Fibroblast of gingiva (primary cell): ENCODE measurements at regions not wholly inside any gene's neighbourhood (a gene's known extent, or its start where the extent isn't known, plus 50 kb on each side); places are given as distances from the start of the nearest gene placed in this dataset.

ENCODE experiments used
- DNase-seq: peaks from one replicate; pipeline ENCODE4 v3.0.0-alpha.2; 2011; ENCODE audit warnings: low read depth

- DNase-seq, result no peak
These were observed 244.1 kb downstream of the MREG start for GRCh38 chr2:215769246-215769645.

- no peak for DNase-seq
These were observed 245.7 kb downstream of the MREG start for GRCh38 chr2:215767625-215768024.

GRCh38 chr2:215765729-215766360 lies 247.5 kb downstream of the MREG start:
- DNase-seq, result no peak

GRCh38 chr2:215764441-215765048 lies 248.8 kb downstream of the MREG start:
- DNase-seq, result peak; percentile 50

- DNase-seq, result no peak
These were observed 252.8 kb downstream of the MREG start for GRCh38 chr2:215760557-215760956.

GRCh38 chr2:215760091-215760490 lies 253.3 kb downstream of the MREG start:
- DNase-seq, result no peak

GRCh38 chr2:215758691-215759090 lies 254.7 kb downstream of the MREG start:
- no peak for DNase-seq

GRCh38 chr2:215756346-215756730 lies 257.0 kb downstream of the MREG start:
- no peak for DNase-seq

- peak; percentile 57 for DNase-seq
These were observed 257.6 kb downstream of the MREG start for GRCh38 chr2:215755641-215756345.

- no peak for DNase-seq
These were observed 258.8 kb downstream of the MREG start for GRCh38 chr2:215754546-215754945.

- peak; percentile 45 for DNase-seq
These were observed 259.5 kb downstream of the MREG start for GRCh38 chr2:215753808-215754207.

GRCh38 chr2:215752991-215753390 lies 260.4 kb downstream of the MREG start:
- no peak for DNase-seq

- DNase-seq, result no peak
These were observed 260.9 kb downstream of the MREG start for GRCh38 chr2:215752436-215752835.

- DNase-seq, result no peak
These were observed 261.5 kb downstream of the MREG start for GRCh38 chr2:215751911-215752272.

GRCh38 chr2:215751200-215751910 lies 262.0 kb downstream of the MREG start:
- DNase-seq, result peak; percentile 74

GRCh38 chr2:215750763-215751162 lies 262.6 kb downstream of the MREG start:
- DNase-seq, result no peak

GRCh38 chr2:215749092-215749957 lies 264.0 kb downstream of the MREG start:
- DNase-seq, result peak; percentile 96

- no peak for DNase-seq
These were observed 264.9 kb downstream of the MREG start for GRCh38 chr2:215748446-215748845.

GRCh38 chr2:215746887-215747615 lies 266.3 kb downstream of the MREG start:
- peak; percentile 18 for DNase-seq

GRCh38 chr2:215746226-215746886 lies 267.0 kb downstream of the MREG start:
- no peak for DNase-seq

GRCh38 chr2:215745331-215745730 lies 268.0 kb downstream of the MREG start:
- DNase-seq, result no peak
